ENCODE measurements at regions not wholly inside any gene's neighbourhood (a gene's known extent, or its start where the extent isn't known, plus 50 kb on each side); places are given as distances from the start of the nearest gene placed in this dataset.

GRCh38 chr21:28731700-28732321 is 260.9 kb downstream of the LTN1 start:
- no peak for ATAC-seq (ENCODE audit: low read depth)
- intact Hi-C loops (cut with micrococcal nuclease): no loop called here
- TF ChIP-seq CTCF (IDR thresholded peaks at IDR 0.05): no peak
- H3K4me1 Mint-ChIP-seq: no peaks in the 10 kb centered on the region
- ChIA-PET POLR2A (no interaction called here), CTCF (no interaction called here)
- no peak for DNase-seq
- H3K4me3 Mint-ChIP-seq: no peak overlapping the region
- no peaks in the 10 kb centered on the region for H3K36me3 Mint-ChIP-seq (ENCODE audit: low read depth)
- no peaks in the 10 kb centered on the region for H3K9me3 Mint-ChIP-seq
- no peaks in the 10 kb centered on the region for H3K27me3 Mint-ChIP-seq
- no peak overlapping the region for H3K27ac Mint-ChIP-seq

- no peaks in the 10 kb centered on the region for H3K36me3 Mint-ChIP-seq (ENCODE audit: low read depth)
- H3K27me3 Mint-ChIP-seq: no peaks in the 10 kb centered on the region
- TF ChIP-seq CTCF (IDR thresholded peaks at IDR 0.05): no peak
- ATAC-seq (ENCODE audit: low read depth): no peak
- POLR2A ChIA-PET: no interaction called here
- intact Hi-C loops (cut with micrococcal nuclease): no loop called here
- H3K4me3 Mint-ChIP-seq: no peak overlapping the region
- CTCF ChIA-PET: no interaction called here
- no peaks in the 10 kb centered on the region for H3K4me1 Mint-ChIP-seq
- H3K27ac Mint-ChIP-seq: no peak overlapping the region
- H3K9me3 Mint-ChIP-seq: no peaks in the 10 kb centered on the region
- DNase-seq: no peak
Measured at GRCh38 chr21:28729887-28730286, 262.8 kb downstream of the LTN1 start.

- no peak for TF ChIP-seq CTCF (IDR thresholded peaks at IDR 0.05)
- POLR2A ChIA-PET: no interaction called here
- no peak for ATAC-seq (ENCODE audit: low read depth)
- DNase-seq: no peak
- no peaks in the 10 kb centered on the region for H3K4me1 Mint-ChIP-seq
- no peak overlapping the region for H3K4me3 Mint-ChIP-seq
- H3K27me3 Mint-ChIP-seq: no peaks in the 10 kb centered on the region
- H3K9me3 Mint-ChIP-seq: no peaks in the 10 kb centered on the region
- H3K27ac Mint-ChIP-seq: no peak overlapping the region
- no peaks in the 10 kb centered on the region for H3K36me3 Mint-ChIP-seq (ENCODE audit: low read depth)
- intact Hi-C loops (cut with micrococcal nuclease): no loop called here
- CTCF ChIA-PET: interaction anchor here (1.3 kb wide), 1 partner anchor 17 kb away, joined by 4 read pairs; no protein-coding TSS in a partner anchor
Measured at GRCh38 chr21:28727809-28728208, 264.9 kb downstream of the LTN1 start.

GRCh38 chr21:28725396-28725795 is 267.3 kb downstream of the LTN1 start:
- ChIA-PET CTCF (interaction anchor here (0.8 kb wide), 1 partner anchor 20 kb away, joined by 4 read pairs; no protein-coding TSS in a partner anchor), POLR2A (no interaction called here)
- ATAC-seq (ENCODE audit: low read depth) (no peak), DNase-seq (no peak)
- no peak for TF ChIP-seq CTCF (IDR thresholded peaks at IDR 0.05)
- Mint-ChIP-seq H3K4me3 (no peak overlapping the region), H3K4me1 (no peaks in the 10 kb centered on the region), H3K27ac (no peak overlapping the region), H3K9me3 (no peaks in the 10 kb centered on the region), H3K27me3 (no peaks in the 10 kb centered on the region), H3K36me3 (ENCODE audit: low read depth) (no peaks in the 10 kb centered on the region)
- intact Hi-C loops (cut with micrococcal nuclease): no loop called here

GRCh38 chr21:28723646-28724045 is 269.0 kb downstream of the LTN1 start:
- Mint-ChIP-seq H3K4me1 (no peaks in the 10 kb centered on the region), H3K4me3 (no peak overlapping the region), H3K27me3 (no peaks in the 10 kb centered on the region), H3K27ac (no peak overlapping the region), H3K9me3 (no peaks in the 10 kb centered on the region), H3K36me3 (ENCODE audit: low read depth) (no peaks in the 10 kb centered on the region)
- DNase-seq: no peak
- POLR2A ChIA-PET: no interaction called here
- intact Hi-C loops (cut with micrococcal nuclease): no loop called here
- TF ChIP-seq CTCF (IDR thresholded peaks at IDR 0.05): no peak
- CTCF ChIA-PET: interaction anchor here (1.1 to 1.9 kb wide), 2 partner anchors 22 to 207 kb away, joined by 3 to 9 read pairs; no protein-coding TSS in a partner anchor
- no peak for ATAC-seq (ENCODE audit: low read depth)

Data from activated B cell treated with CpG ODN at 0.5 μM for 24 hours (primary cell).